IMR-90 (cell line): ENCODE measurements at regions not wholly inside any gene's neighbourhood (a gene's known extent, or its start where the extent isn't known, plus 50 kb on each side); places are given as distances from the start of the nearest gene placed in this dataset.

ENCODE experiments used
- ATAC-seq: fragments of 200-7000 bp; cut with Tn5 transposase; 2 replicates; pipeline ENCODE4 v1.9.1; 2020; ENCODE audit warnings: low read depth, mild to moderate bottlenecking, moderate library complexity
- BruUV-seq: library from RNA; stranded (reverse); fragments of 400-500 nt; replicated peaks from 2 replicates; lab custom pipeline; 2021; lab: Mats Ljungman, UMichigan
- CTCF ChIA-PET: fragments of 300-600 bp; formaldehyde crosslinking; extraction: SDS; loops from one replicate; lab custom pipeline; 2021; ENCODE audit warnings: antibody characterized with exemption; lab: Yijun Ruan, JAX
- POLR2A ChIA-PET: fragments of 300-600 bp; sonication (Branson Sonifier 250); formaldehyde crosslinking; loops from one replicate; lab custom pipeline; 2022; ENCODE audit warnings: antibody characterized with exemption; ENCODE audit not compliant: unreplicated experiment; lab: Charles Lee
- DNase-seq: peaks from one replicate; pipeline ENCODE4 v3.0.0; 2013
- H2AFZ ChIP-seq: replicated peaks from 2 replicates; pipeline ENCODE3; 2013; ENCODE audit warnings: low read length, mild to moderate bottlenecking; ENCODE audit not compliant: poor library complexity
- H2AK5ac ChIP-seq: 2 replicates; pipeline ENCODE4 v1.6.1; 2013; ENCODE audit warnings: low read depth, low read length, inconsistent platforms
- H2AK9ac ChIP-seq: replicated peaks from 2 replicates; pipeline ENCODE3; 2013; ENCODE audit warnings: mild to moderate bottlenecking, low read depth, low read length, moderate library complexity; ENCODE audit not compliant: poor library complexity
- H2BK120ac ChIP-seq: 2 replicates; pipeline ENCODE4 v1.6.1; 2013; ENCODE audit warnings: low read depth, low read length, inconsistent platforms
- H2BK15ac ChIP-seq: 3 replicates; pipeline ENCODE4 v1.6.1; 2013; ENCODE audit warnings: low read depth, low read length, inconsistent platforms
- H2BK20ac ChIP-seq: 2 replicates; pipeline ENCODE4 v1.6.1; 2013; ENCODE audit warnings: low read depth, mild to moderate bottlenecking, inconsistent platforms, low read length, moderate library complexity
- H2BK5ac ChIP-seq: 2 replicates; pipeline ENCODE4 v1.6.1; 2013; ENCODE audit warnings: mild to moderate bottlenecking, low read depth, low read length, inconsistent platforms; ENCODE audit not compliant: poor library complexity, severe bottlenecking
- H3K14ac ChIP-seq: replicated peaks from 2 replicates; pipeline ENCODE4 v1.6.1; 2013; ENCODE audit warnings: low read depth, low read length, inconsistent platforms
- H3K18ac ChIP-seq: 2 replicates; pipeline ENCODE4 v1.6.1; 2013; ENCODE audit warnings: low read depth, low read length, control low read depth
- H3K23ac ChIP-seq: 2 replicates; pipeline ENCODE4 v1.6.1; 2013; ENCODE audit warnings: low read depth, low read length, inconsistent platforms
- H3K27ac ChIP-seq: 2 replicates; pipeline ENCODE4 v1.5.1; 2013; ENCODE audit warnings: mild to moderate bottlenecking, control low read depth, low read length; ENCODE audit not compliant: insufficient read depth
- H3K27me3 ChIP-seq: 2 replicates; pipeline ENCODE4 v1.6.1; 2013; ENCODE audit warnings: low read length; ENCODE audit not compliant: control insufficient read depth, insufficient read depth
- H3K36me3 ChIP-seq: 2 replicates; pipeline ENCODE4 v1.6.1; 2013; ENCODE audit warnings: low read length, mixed read lengths; ENCODE audit not compliant: control insufficient read depth, insufficient read depth
- H3K4ac ChIP-seq: 2 replicates; pipeline ENCODE4 v1.6.1; 2013; ENCODE audit warnings: low read depth, low read length, inconsistent platforms
- H3K4me1 ChIP-seq: 2 replicates; pipeline ENCODE4 v1.6.1; 2013; ENCODE audit warnings: low read length, mixed read lengths; ENCODE audit not compliant: control insufficient read depth, insufficient read depth
- H3K4me2 ChIP-seq: 2 replicates; pipeline ENCODE4 v1.6.1; 2013; ENCODE audit warnings: low read depth, mild to moderate bottlenecking, control low read depth, low read length, moderate library complexity
- H3K4me3 ChIP-seq: 2 replicates; pipeline ENCODE4 v1.5.1; 2013; ENCODE audit warnings: low read depth, mild to moderate bottlenecking, control low read depth, low read length, moderate library complexity; ENCODE audit not compliant: insufficient read depth
- H3K56ac ChIP-seq: 2 replicates; pipeline ENCODE4 v1.6.1; 2013; ENCODE audit warnings: low read length, inconsistent platforms; ENCODE audit not compliant: insufficient read depth; ENCODE audit errors: extremely low read depth
- H3K79me1 ChIP-seq, 2 experiments: 2 replicates each; pipeline ENCODE4 v1.6.1; 2013; ENCODE audit warnings: low read length in 2 of 2, inconsistent platforms in 1 of 2, low read depth in 1 of 2
- H3K9ac ChIP-seq: 2 replicates; pipeline ENCODE4 v1.6.1; 2013; ENCODE audit warnings: low read depth, low read length, control low read depth
- H3K9me1 ChIP-seq: 2 replicates; pipeline ENCODE4 v1.6.1; 2013; ENCODE audit warnings: low read length, inconsistent platforms; ENCODE audit not compliant: insufficient read depth
- H3K9me3 ChIP-seq: 2 replicates; pipeline ENCODE4 v1.6.1; 2013; ENCODE audit warnings: low read length; ENCODE audit not compliant: control insufficient read depth, insufficient read depth
- H4K20me1 ChIP-seq: 2 replicates; pipeline ENCODE4 v1.6.1; 2013; ENCODE audit warnings: low read length, inconsistent platforms; ENCODE audit not compliant: insufficient read depth
- H4K5ac ChIP-seq: 2 replicates; pipeline ENCODE4 v1.6.1; 2013; ENCODE audit warnings: mild to moderate bottlenecking, low read depth, low read length, control low read depth
- H4K8ac ChIP-seq, 2 experiments: 2 replicates each; pipeline ENCODE4 v1.6.1; 2013; ENCODE audit warnings: low read depth in 2 of 2, low read length in 2 of 2, control low read depth in 1 of 2, inconsistent platforms in 1 of 2
- H4K91ac ChIP-seq: 2 replicates; pipeline ENCODE4 v1.6.1; 2013; ENCODE audit warnings: low read depth, low read length, inconsistent platforms; ENCODE audit not compliant: insufficient read depth
- CHD1 ChIP-seq: IDR thresholded peaks from 2 replicates; pipeline ENCODE4 v1.6.1; 2012; ENCODE audit warnings: low read depth, low read length, improper control_type of control experiment
- WGBS, 2 experiments: methylation state at CpG; one replicate each; pipeline versions ENCODE4 v1.1.5 to v1.1.7; 2013; ENCODE audit warnings: missing lambda C conversion rate in 2 of 2; ENCODE audit not compliant: insufficient read length in 1 of 2; ENCODE audit errors: extremely low coverage in 2 of 2; 5-methylcytosine and 5-hydroxymethylcytosine counted together
- dilution Hi-C: fragments of 300-500 bp; cut with HindIII; formaldehyde crosslinking; loops from one replicate; pipeline ENCODE4 v1.14.3; 2018; ENCODE audit warnings: low sequenced_read_pairs; ENCODE audit not compliant: unreplicated experiment
- in situ Hi-C: fragments of 300-500 bp; cut with MboI; formaldehyde crosslinking; loops from 3 replicates; pipeline ENCODE4 v1.14.3; 2019; ENCODE audit warnings: low sequenced_read_pairs, inconsistent platforms, mixed read lengths
- intact Hi-C: fragments of 100-400 bp; cut with micrococcal nuclease; formaldehyde crosslinking; loops from 2 replicates; pipeline ENCODE4 v1.10.0; 2022

DNA sequence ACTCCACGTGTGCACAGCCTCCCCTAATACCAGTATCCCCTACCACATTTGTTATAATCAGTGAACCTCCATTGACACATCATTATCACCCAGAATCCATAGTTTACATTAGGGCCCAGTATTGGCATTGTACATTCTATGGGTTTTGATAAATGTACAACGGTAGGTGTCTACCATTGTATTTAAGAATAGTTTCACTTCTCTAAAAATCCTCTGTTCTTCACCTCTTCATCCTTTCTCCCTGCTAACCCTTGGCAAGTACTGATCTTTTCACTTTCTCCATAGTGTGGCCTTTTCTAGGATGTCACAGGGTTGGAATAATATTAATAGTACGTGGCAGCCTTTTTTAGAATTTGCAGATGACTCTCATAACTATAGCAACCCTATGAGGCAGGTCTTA is 353.8 kb downstream of the DDX10 start:
- H2AFZ ChIP-seq = no peak overlapping the region

More for the DNA sequence above, 353.8 kb downstream of the DDX10 start:
- H3K4me3 ChIP-seq = no peak overlapping the region
- H2AK9ac ChIP-seq = no peak overlapping the region
- in situ Hi-C loops (no loop called here), intact Hi-C loops (no loop called here), dilution Hi-C loops (no loop called here)
- no peaks in the 10 kb centered on the region for H3K27me3 ChIP-seq
- no peak overlapping the region for H3K18ac ChIP-seq
- peaks cover 3% of the 10 kb centered on the region; the same call in 1 of the 2 replicates for H3K4me1 ChIP-seq
- no peak overlapping the region for H2AK5ac ChIP-seq
- ChIA-PET CTCF (no interaction called here), POLR2A (no interaction called here)
- no peaks in the 10 kb centered on the region for H3K79me1 ChIP-seq
- H3K14ac ChIP-seq = no peak overlapping the region
- WGBS, 2 experiments = no CpG with 5 or more reads among the region's 3 CpGs
- no peak overlapping the region for H3K23ac ChIP-seq
- H3K9ac ChIP-seq = no peak overlapping the region
- H3K36me3 ChIP-seq = no peaks in the 10 kb centered on the region
- H2BK15ac ChIP-seq = no peak overlapping the region
- no peak overlapping the region for H3K4me2 ChIP-seq
- no peak overlapping the region for H3K4ac ChIP-seq
- no peak overlapping the region for H4K91ac ChIP-seq
- no peak overlapping the region for H3K27ac ChIP-seq
- no TSS peak for BruUV-seq
- H2BK20ac ChIP-seq = no peak overlapping the region
- no peak overlapping the region for H2BK5ac ChIP-seq
- H4K20me1 ChIP-seq = no peaks in the 10 kb centered on the region
- H2BK120ac ChIP-seq = no peak overlapping the region
- H3K9me3 ChIP-seq = no peaks in the 10 kb centered on the region
- ATAC-seq = no peak
- H3K56ac ChIP-seq = no peak overlapping the region
- TF ChIP-seq CHD1 = no peak
- no peak for DNase-seq
- no peak overlapping the region for H4K8ac ChIP-seq
- no peak overlapping the region for H4K5ac ChIP-seq
- no peaks in the 10 kb centered on the region for H3K9me1 ChIP-seq
